ENCODE measurements at regions not wholly inside any gene's neighbourhood (a gene's known extent, or its start where the extent isn't known, plus 50 kb on each side); places are given as distances from the start of the nearest gene placed in this dataset.
A peak's percentile ranks its signal among the peaks of the same experiment; 100 is the strongest.

GRCh38 chr4:112933790-112934189 lies 115.7 kb upstream of the ANK2 start:
- H3K27me3 ChIP-seq (replicated peaks in 1 of 4; ENCODE audit: control extremely low read depth in 1 of 4, control insufficient read depth in 3 of 4, insufficient read depth in 4 of 4, low read length in 3 of 4): no peaks in the 10 kb centered on the region
- no peaks in the 10 kb centered on the region for H3K9me3 Mint-ChIP-seq (ENCODE audit: insufficient read depth)
- no peak overlapping the region for H2AFZ ChIP-seq (ENCODE audit: insufficient read depth, low read depth, low read length, poor library complexity, severe bottlenecking)
- H3K79me2 ChIP-seq (ENCODE audit: control insufficient read depth, insufficient read depth, low read length): no peaks in the 10 kb centered on the region
- H3K36me3 ChIP-seq (replicated peaks in 1 of 2; ENCODE audit: control extremely low read depth in 1 of 2, control insufficient read depth in 1 of 2, extremely low read depth in 1 of 2, insufficient read depth in 2 of 2, low read length in 1 of 2): no peaks in the 10 kb centered on the region
- no peaks in the 10 kb centered on the region for H3K4me1 ChIP-seq (ENCODE audit: control insufficient read depth in 2 of 2, insufficient read depth in 2 of 2, low read length in 2 of 2)
- no peak overlapping the region for H3K4me2 ChIP-seq (replicated peaks; ENCODE audit: low read depth, low read length, poor library complexity, severe bottlenecking)
- ChIA-PET POLR2A (no interaction called here), CTCF (no interaction called here)
- H3K4me3 ChIP-seq (ENCODE audit: control extremely low read depth in 1 of 5, extremely low read depth in 1 of 5, insufficient read depth in 1 of 5, low read depth in 2 of 5, low read length in 4 of 5): no peak overlapping the region
- H3K27me3 Mint-ChIP-seq: peaks cover 5% of the 10 kb centered on the region
- no peaks in the 10 kb centered on the region for H3K4me1 Mint-ChIP-seq
- no peaks in the 10 kb centered on the region for H4K20me1 ChIP-seq (ENCODE audit: control insufficient read depth, insufficient read depth, low read length, poor library complexity, severe bottlenecking)
- TF ChIP-seq CTCF (IDR thresholded peaks at IDR 0.05) (no peak), EZH2 (IDR thresholded peaks at IDR 0.05; ENCODE audit: borderline replicate concordance, insufficient read depth, low read depth, low read length, poor library complexity, severe bottlenecking) (no peak)
- no peak overlapping the region for H3K27ac ChIP-seq (ENCODE audit: low read length in 2 of 2)
- H3K9ac ChIP-seq (ENCODE audit: low read length): no peak overlapping the region
- H3K27ac Mint-ChIP-seq: no peak overlapping the region
- ATAC-seq (ENCODE audit: low read depth) (no peak), DNase-seq (no peak)
- WGBS (ENCODE audit: insufficient coverage): 90% methylated on average over 4 of the region's 5 CpGs
- no peak overlapping the region for H3K4me3 Mint-ChIP-seq
- intact Hi-C loops (cut with micrococcal nuclease): no loop called here
- H3K9me3 ChIP-seq (ENCODE audit: control extremely low read depth in 1 of 3, control insufficient read depth in 2 of 3, insufficient read depth in 1 of 3, low read length in 2 of 3): no peaks in the 10 kb centered on the region

GRCh38 chr4:112938461-112939058 lies 110.9 kb upstream of the ANK2 start:
- peak; percentile 18 for DNase-seq

More at GRCh38 chr4:112938461-112939058, 110.9 kb upstream of the ANK2 start:
- no peaks in the 10 kb centered on the region for H3K27me3 ChIP-seq (replicated peaks in 1 of 4; ENCODE audit: control extremely low read depth in 1 of 4, control insufficient read depth in 3 of 4, insufficient read depth in 4 of 4, low read length in 3 of 4)
- no peak for TF ChIP-seq EZH2 (IDR thresholded peaks at IDR 0.05; ENCODE audit: borderline replicate concordance, insufficient read depth, low read depth, low read length, poor library complexity, severe bottlenecking)
- TF ChIP-seq CTCF (IDR thresholded peaks at IDR 0.05): peak; percentile 83
- ChIA-PET POLR2A (no interaction called here), CTCF (interaction anchor here (1.2 to 6.4 kb wide), 11 partner anchors 8 to 839 kb away, joined by 3 to 37 read pairs (median 6); no protein-coding TSS in a partner anchor)
- H3K9ac ChIP-seq (ENCODE audit: low read length): no peak overlapping the region
- H3K79me2 ChIP-seq (ENCODE audit: control insufficient read depth, insufficient read depth, low read length): no peaks in the 10 kb centered on the region
- H3K4me1 ChIP-seq (ENCODE audit: control insufficient read depth in 2 of 2, insufficient read depth in 2 of 2, low read length in 2 of 2): no peaks in the 10 kb centered on the region
- no peak overlapping the region for H3K27ac ChIP-seq (ENCODE audit: low read length in 2 of 2)
- Mint-ChIP-seq H3K4me3 (no peak overlapping the region), H3K4me1 (no peaks in the 10 kb centered on the region), H3K27ac (no peak overlapping the region), H3K9me3 (ENCODE audit: insufficient read depth) (no peaks in the 10 kb centered on the region), H3K27me3 (peaks cover 2% of the 10 kb centered on the region)
- H4K20me1 ChIP-seq (ENCODE audit: control insufficient read depth, insufficient read depth, low read length, poor library complexity, severe bottlenecking): no peaks in the 10 kb centered on the region
- WGBS (ENCODE audit: insufficient coverage): 0% methylated on average over 1 of the region's 1 CpG
- no peak for ATAC-seq (ENCODE audit: low read depth)
- no peaks in the 10 kb centered on the region for H3K36me3 ChIP-seq (replicated peaks in 1 of 2; ENCODE audit: control extremely low read depth in 1 of 2, control insufficient read depth in 1 of 2, extremely low read depth in 1 of 2, insufficient read depth in 2 of 2, low read length in 1 of 2)
- no peak overlapping the region for H2AFZ ChIP-seq (ENCODE audit: insufficient read depth, low read depth, low read length, poor library complexity, severe bottlenecking)
- intact Hi-C loops (cut with micrococcal nuclease): loop anchor here (1.0 to 5.0 kb wide), 2 partner anchors 171 to 305 kb away; no protein-coding TSS in a partner anchor
- no peak overlapping the region for H3K4me2 ChIP-seq (replicated peaks; ENCODE audit: low read depth, low read length, poor library complexity, severe bottlenecking)
- no peak overlapping the region for H3K4me3 ChIP-seq (ENCODE audit: control extremely low read depth in 1 of 5, extremely low read depth in 1 of 5, insufficient read depth in 1 of 5, low read depth in 2 of 5, low read length in 4 of 5)
- H3K9me3 ChIP-seq (ENCODE audit: control extremely low read depth in 1 of 3, control insufficient read depth in 2 of 3, insufficient read depth in 1 of 3, low read length in 2 of 3): no peaks in the 10 kb centered on the region

All from B cell (primary cell).